Neuronal stem cell (in vitro differentiated cells): ENCODE measurements at regions not wholly inside any gene's neighbourhood (a gene's known extent, or its start where the extent isn't known, plus 50 kb on each side); places are given as distances from the start of the nearest gene placed in this dataset.

Experiments used
- DNase-seq: peaks from one replicate; pipeline ENCODE4 v3.0.0-alpha.2; 2013; ENCODE audit warnings: low spot score
- H2AFZ ChIP-seq: one replicate; pipeline ENCODE4 v1.6.1; 2013; ENCODE audit warnings: mild to moderate bottlenecking, low read length, inconsistent platforms
- H2AK5ac ChIP-seq: 2 replicates; pipeline ENCODE4 v1.6.1; 2013; ENCODE audit warnings: low read depth, mild to moderate bottlenecking, inconsistent platforms, low read length, moderate library complexity, mixed read lengths
- H2BK120ac ChIP-seq: 2 replicates; pipeline ENCODE4 v1.6.1; 2013; ENCODE audit warnings: low read depth, mild to moderate bottlenecking, inconsistent platforms, low read length, moderate library complexity, mixed read lengths
- H2BK12ac ChIP-seq: one replicate; pipeline ENCODE4 v1.6.1; 2013; ENCODE audit warnings: low read length, inconsistent platforms
- H2BK15ac ChIP-seq: 2 replicates; pipeline ENCODE4 v1.6.1; 2013; ENCODE audit warnings: mild to moderate bottlenecking, low read length, inconsistent platforms, mixed read lengths
- H2BK5ac ChIP-seq: one replicate; pipeline ENCODE4 v1.6.1; 2013; ENCODE audit warnings: inconsistent platforms, mild to moderate bottlenecking, low read length, moderate library complexity
- H3K14ac ChIP-seq: one replicate; pipeline ENCODE4 v1.6.1; 2013; ENCODE audit warnings: low read length, inconsistent platforms
- H3K18ac ChIP-seq: 2 replicates; pipeline ENCODE4 v1.6.1; 2013; ENCODE audit warnings: low read length, inconsistent platforms
- H3K23ac ChIP-seq: 2 replicates; pipeline ENCODE4 v1.6.1; 2013; ENCODE audit warnings: low read depth, mild to moderate bottlenecking, mixed read lengths, low read length, inconsistent platforms; ENCODE audit not compliant: poor library complexity
- H3K27ac ChIP-seq: replicated peaks from 3 replicates; pipeline ENCODE4 v1.5.1; 2013; ENCODE audit warnings: low read length, inconsistent platforms
- H3K27me3 ChIP-seq, 3 experiments: 2 replicates each; pipeline ENCODE4 v1.6.1; 2013; ENCODE audit warnings: low read length in 3 of 3, mild to moderate bottlenecking in 2 of 3, inconsistent platforms in 1 of 3, low read depth in 1 of 3, mixed read lengths in 1 of 3, moderate library complexity in 1 of 3; ENCODE audit not compliant: control insufficient read depth in 3 of 3, insufficient read depth in 3 of 3
- H3K36me3 ChIP-seq, 2 donors: replicated peaks in 1 of 2; 2 replicates each; pipeline ENCODE4 v1.6.1; 2013; ENCODE audit warnings: low read length in 2 of 2; ENCODE audit not compliant: control insufficient read depth in 2 of 2, insufficient read depth in 2 of 2
- H3K4ac ChIP-seq: 2 replicates; pipeline ENCODE4 v1.6.1; 2013; ENCODE audit warnings: inconsistent platforms, mild to moderate bottlenecking, low read length, moderate library complexity
- H3K4me1 ChIP-seq, 2 donors: 1 replicate in 1 of 2; 2 replicates in 1 of 2; pipeline ENCODE4 v1.6.1; 2013; ENCODE audit warnings: low read length in 2 of 2, low read depth in 1 of 2; ENCODE audit not compliant: control insufficient read depth in 2 of 2, insufficient read depth in 1 of 2
- H3K4me2 ChIP-seq: one replicate; pipeline ENCODE4 v1.6.1; 2013; ENCODE audit warnings: mild to moderate bottlenecking, low read length, inconsistent platforms; ENCODE audit not compliant: insufficient read depth, poor library complexity, severe bottlenecking
- H3K4me3 ChIP-seq, 2 donors: 2 replicates each; pipeline ENCODE4 v1.5.1; 2013; ENCODE audit warnings: low read length in 2 of 2, mild to moderate bottlenecking in 2 of 2, inconsistent platforms in 1 of 2, moderate library complexity in 1 of 2
- H3K79me1 ChIP-seq: one replicate; pipeline ENCODE4 v1.6.1; 2013; ENCODE audit warnings: low read depth, mild to moderate bottlenecking, inconsistent platforms, low read length, moderate library complexity
- H3K9ac ChIP-seq: one replicate; pipeline ENCODE4 v1.6.1; 2013; ENCODE audit warnings: mild to moderate bottlenecking, low read depth, low read length, inconsistent platforms; ENCODE audit not compliant: poor library complexity
- H3K9me3 ChIP-seq, 2 donors: replicated peaks in 1 of 2; 2 replicates each; pipeline versions ENCODE3 to v1.6.1; 2013; ENCODE audit warnings: low read length in 2 of 2, mild to moderate bottlenecking in 2 of 2, inconsistent platforms in 1 of 2, low read depth in 1 of 2, mixed read lengths in 1 of 2, moderate library complexity in 1 of 2; ENCODE audit not compliant: control insufficient read depth in 2 of 2, insufficient read depth in 1 of 2
- H4K8ac ChIP-seq: one replicate; pipeline ENCODE4 v1.6.1; 2013; ENCODE audit warnings: low read depth, mild to moderate bottlenecking, inconsistent platforms, low read length, moderate library complexity
- H4K91ac ChIP-seq: one replicate; pipeline ENCODE4 v1.6.1; 2013; ENCODE audit warnings: low read length, low read depth, mild to moderate bottlenecking, inconsistent platforms; ENCODE audit not compliant: poor library complexity
- WGBS, 2 donors: extraction: QIAGEN DNeasy Blood & Tissue Kit; methylation state at CpG; one replicate each; pipeline ENCODE4 v1.1.7; 2013; ENCODE audit warnings: missing lambda C conversion rate in 2 of 2, mixed read lengths in 1 of 2; ENCODE audit not compliant: insufficient read length in 2 of 2, insufficient replicate concordance in 1 of 2; ENCODE audit errors: extremely low coverage in 2 of 2; 5-methylcytosine and 5-hydroxymethylcytosine counted together

DNA sequence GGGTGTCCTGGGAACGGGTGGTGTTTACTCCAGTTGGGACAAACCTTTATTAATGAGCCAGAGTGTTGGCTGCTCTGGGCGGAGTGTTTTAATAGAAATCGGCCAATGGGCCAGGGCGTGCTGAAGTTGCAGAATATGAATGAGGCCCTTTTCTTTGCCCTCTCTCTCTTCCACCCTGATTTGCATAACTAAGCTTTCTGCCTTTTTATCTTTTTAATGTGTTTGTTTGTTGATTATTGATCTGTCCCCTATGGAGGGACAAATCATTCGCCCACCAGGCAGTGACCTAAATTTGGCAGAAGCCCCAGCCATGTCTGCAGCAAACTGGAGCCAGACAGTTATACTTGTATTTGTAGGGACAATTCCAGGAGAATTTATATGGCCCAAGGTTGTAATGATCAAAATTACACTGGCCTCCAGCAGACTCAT is 420.9 kb downstream of the PREX1 start:
- Histone ChIP-seq H2BK15ac (no peak overlapping the region), H2AFZ (no peak overlapping the region), H3K14ac (no peak overlapping the region), H3K79me1 (no peaks in the 10 kb centered on the region), H2BK5ac (no peak overlapping the region), H3K36me3 (no peaks in the 10 kb centered on the region), H3K27ac (no peak overlapping the region), H3K18ac (no peak overlapping the region), H3K9me3 (peaks cover 0 to 1% of the 10 kb centered on the region in 2 donors), H3K4me1 (peaks cover 0 to 12% of the 10 kb centered on the region in 2 donors), H4K91ac (no peak overlapping the region), H4K8ac (no peak overlapping the region), H3K27me3 (peaks cover 0 to under 1% (median 0%) of the 10 kb centered on the region in 3 experiments), H2BK120ac (no peak overlapping the region), H3K9ac (no peak overlapping the region), H3K23ac (no peak overlapping the region), H2AK5ac (no peak overlapping the region), H3K4me2 (no peak overlapping the region), H2BK12ac (no peak overlapping the region), H3K4ac (no peak overlapping the region), H3K4me3 (no peak overlapping the region)
- no CpG with 5 or more reads among the region's 5 CpGs for WGBS, 2 donors
- no peak for DNase-seq

- H3K27me3 ChIP-seq, result peaks cover 0 to 5% (median 0%) of the 10 kb centered on the region in 3 experiments
- no peak overlapping the region for H2AK5ac ChIP-seq
- H3K18ac ChIP-seq, result no peak overlapping the region
- no peak overlapping the region for H3K9ac ChIP-seq
- H2BK12ac ChIP-seq, result no peak overlapping the region
- H2BK15ac ChIP-seq, result no peak overlapping the region
- H3K14ac ChIP-seq, result no peak overlapping the region
- H2BK5ac ChIP-seq, result no peak overlapping the region
- no peak overlapping the region for H3K4me2 ChIP-seq
- no peak overlapping the region for H3K23ac ChIP-seq
- H2BK120ac ChIP-seq, result no peak overlapping the region
- H3K4me1 ChIP-seq, result peaks cover 0 to 12% of the 10 kb centered on the region in 2 donors
- no CpG with 5 or more reads among the region's 4 CpGs for WGBS, 2 donors
- no peak overlapping the region for H4K8ac ChIP-seq
- no peak for DNase-seq
- H3K27ac ChIP-seq, result no peak overlapping the region
- H3K79me1 ChIP-seq, result no peaks in the 10 kb centered on the region
- H2AFZ ChIP-seq, result no peak overlapping the region
- no peak overlapping the region for H3K4ac ChIP-seq
- no peak overlapping the region for H4K91ac ChIP-seq
- H3K4me3 ChIP-seq, result no peak overlapping the region
- H3K36me3 ChIP-seq, result no peaks in the 10 kb centered on the region
- H3K9me3 ChIP-seq, result no peaks in the 10 kb centered on the region
Measured at GRCh38 chr20:48406498-48406897, 421.3 kb downstream of the PREX1 start.

GRCh38 chr20:48405909-48406308 is 421.9 kb downstream of the PREX1 start:
- Histone ChIP-seq H3K36me3 (no peaks in the 10 kb centered on the region), H3K4me2 (no peak overlapping the region), H2BK15ac (no peak overlapping the region), H4K8ac (no peak overlapping the region), H3K79me1 (no peaks in the 10 kb centered on the region), H3K18ac (peak overlapping the region; percentile 30), H3K23ac (no peak overlapping the region), H3K27me3 (peaks cover 0 to 5% (median 0%) of the 10 kb centered on the region in 3 experiments), H2AK5ac (peak overlapping the region; percentile 59), H3K4me1 (peaks cover 0 to 12% of the 10 kb centered on the region in 2 donors), H3K9me3 (no peaks in the 10 kb centered on the region), H2BK12ac (no peak overlapping the region), H2AFZ (no peak overlapping the region), H3K27ac (no peak overlapping the region), H3K9ac (no peak overlapping the region), H3K14ac (no peak overlapping the region), H3K4ac (no peak overlapping the region), H3K4me3 (no peak overlapping the region), H2BK120ac (no peak overlapping the region), H4K91ac (no peak overlapping the region), H2BK5ac (no peak overlapping the region)
- no peak for DNase-seq
- no CpG with 5 or more reads among the region's 13 CpGs for WGBS, 2 donors

- Histone ChIP-seq H3K4me1 (peaks cover 3 to 18% of the 10 kb centered on the region in 2 donors), H3K14ac (no peak overlapping the region), H3K23ac (no peak overlapping the region), H3K27me3 (peaks cover 0 to 8% (median 0%) of the 10 kb centered on the region in 3 experiments), H4K8ac (no peak overlapping the region), H3K36me3 (no peaks in the 10 kb centered on the region), H3K27ac (no peak overlapping the region), H3K9me3 (no peaks in the 10 kb centered on the region), H2AK5ac (peak overlapping the region; percentile 10), H3K4me3 (no peak overlapping the region), H3K18ac (no peak overlapping the region), H2BK5ac (no peak overlapping the region), H2BK12ac (no peak overlapping the region), H2BK120ac (no peak overlapping the region), H2BK15ac (no peak overlapping the region), H4K91ac (no peak overlapping the region), H2AFZ (no peak overlapping the region), H3K79me1 (no peaks in the 10 kb centered on the region), H3K9ac (no peak overlapping the region), H3K4me2 (no peak overlapping the region), H3K4ac (no peak overlapping the region)
- WGBS, 2 donors, result no CpG with 5 or more reads among the region's 5 CpGs
- DNase-seq, result no peak
Measured at GRCh38 chr20:48404598-48404997, 423.2 kb downstream of the PREX1 start.
